Superior temporal gyrus (tissue), 1 donor: ENCODE measurements at regions not wholly inside any gene's neighbourhood (a gene's known extent, or its start where the extent isn't known, plus 50 kb on each side); places are given as distances from the start of the nearest gene placed in this dataset.
"Not testable (repeated sequence)": the region's sequence is repeated elsewhere in the genome, so short reads cannot be mapped to it uniquely, and the experiment has no call there.

ENCODE experiments used
- DNase-seq: peaks from one replicate; pipeline ENCODE4 v3.0.0-alpha.2; 2016; ENCODE audit errors: extremely low spot score

- DNase-seq, result not testable (repeated sequence)
Observed at GRCh38 chr15:98088307-98088945, 127.9 kb downstream of the ARRDC4 start.

GRCh38 chr15:98089352-98089751 is 128.8 kb downstream of the ARRDC4 start:
- not testable (repeated sequence) for DNase-seq

DNA sequence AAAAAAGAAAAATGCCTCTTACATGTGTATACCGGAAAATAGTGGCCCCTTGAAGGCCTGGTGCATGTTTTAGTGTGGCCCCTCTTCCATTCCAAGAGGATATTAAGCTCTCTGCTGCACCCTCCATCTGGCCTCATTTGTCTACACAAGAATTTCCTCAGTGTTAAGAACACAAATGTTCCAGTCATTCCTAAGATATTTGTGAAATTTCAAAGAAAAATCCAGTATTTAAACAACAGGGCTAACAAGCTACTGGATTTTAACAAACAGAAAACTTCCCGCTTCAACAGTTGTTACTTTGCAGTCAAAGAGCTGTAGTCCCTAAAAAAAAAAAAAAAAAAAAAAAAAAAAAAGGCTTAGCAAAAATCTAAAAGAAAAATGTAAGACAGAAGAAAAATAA is 137.5 kb downstream of the ARRDC4 start:
- DNase-seq, result not testable (repeated sequence)

GRCh38 chr15:98100606-98101005 is 140.1 kb downstream of the ARRDC4 start:
- not testable (repeated sequence) for DNase-seq

DNA sequence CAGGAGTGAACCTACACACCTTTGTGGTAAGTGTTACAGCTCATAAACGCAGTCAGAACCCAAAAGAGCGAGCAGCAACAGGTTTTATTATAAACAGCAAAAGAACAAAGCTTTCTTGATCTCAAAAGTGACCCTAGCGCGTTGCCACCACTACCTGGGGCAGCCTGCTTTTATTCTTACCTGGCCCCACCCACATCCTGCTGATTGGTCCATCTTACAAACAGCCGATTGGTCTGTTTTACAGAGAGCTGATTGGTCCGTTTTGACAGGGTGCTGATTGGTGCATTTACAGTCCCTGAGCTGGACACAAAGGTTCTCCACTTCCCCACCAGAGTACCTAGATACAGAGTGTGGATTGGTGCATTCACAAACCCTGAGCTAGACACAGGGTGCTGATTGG is 143.1 kb downstream of the ARRDC4 start:
- no peak for DNase-seq

GRCh38 chr15:98104386-98105151 is 144.1 kb downstream of the ARRDC4 start:
- not testable (repeated sequence) for DNase-seq

- not testable (repeated sequence) for DNase-seq
Observed at GRCh38 chr15:98106615-98107194, 146.2 kb downstream of the ARRDC4 start.

GRCh38 chr15:98111806-98112205 is 151.3 kb downstream of the ARRDC4 start:
- DNase-seq, result no peak

DNA sequence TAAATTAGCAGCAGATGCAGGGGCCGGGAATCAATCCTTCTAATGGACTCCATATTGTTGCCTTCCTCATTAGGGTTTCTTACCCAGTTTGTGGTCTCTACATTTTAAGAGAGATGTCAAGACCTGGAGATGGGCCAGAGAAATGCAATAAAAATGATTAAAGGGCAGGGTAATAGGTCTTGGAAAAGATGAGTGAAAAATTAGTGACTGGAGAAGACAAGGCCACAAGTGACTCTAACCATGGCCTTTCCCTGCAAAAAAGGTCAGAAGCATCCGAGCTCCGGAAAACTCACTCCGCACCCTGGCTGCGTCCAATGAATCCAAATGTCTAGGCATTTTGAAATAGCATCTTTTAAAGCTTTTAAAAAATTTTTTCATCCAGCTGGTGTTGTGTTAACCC is 152.8 kb downstream of the ARRDC4 start:
- DNase-seq, result no peak

DNA sequence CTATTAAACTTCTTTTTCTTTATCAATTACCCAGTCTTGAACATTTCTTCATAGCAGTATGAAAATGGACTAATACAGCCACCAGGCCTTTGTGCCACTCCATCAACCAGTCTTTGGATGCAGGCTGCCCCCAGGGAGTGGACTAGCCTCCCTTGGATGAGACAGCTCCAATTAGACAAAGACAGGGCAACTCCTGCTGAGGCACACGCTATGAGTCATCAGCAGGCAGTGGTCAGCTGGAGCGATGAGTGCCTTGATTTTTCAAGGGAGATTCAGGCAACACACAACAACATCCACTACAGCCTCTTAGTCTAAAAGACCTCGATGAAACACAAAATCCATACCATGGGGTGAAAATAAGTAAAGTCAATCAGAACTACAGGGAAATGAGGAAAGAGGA is 160.1 kb downstream of the ARRDC4 start:
- DNase-seq, result no peak

- no peak for DNase-seq
Observed at GRCh38 chr15:98121536-98121935, 161.0 kb downstream of the ARRDC4 start.

DNA sequence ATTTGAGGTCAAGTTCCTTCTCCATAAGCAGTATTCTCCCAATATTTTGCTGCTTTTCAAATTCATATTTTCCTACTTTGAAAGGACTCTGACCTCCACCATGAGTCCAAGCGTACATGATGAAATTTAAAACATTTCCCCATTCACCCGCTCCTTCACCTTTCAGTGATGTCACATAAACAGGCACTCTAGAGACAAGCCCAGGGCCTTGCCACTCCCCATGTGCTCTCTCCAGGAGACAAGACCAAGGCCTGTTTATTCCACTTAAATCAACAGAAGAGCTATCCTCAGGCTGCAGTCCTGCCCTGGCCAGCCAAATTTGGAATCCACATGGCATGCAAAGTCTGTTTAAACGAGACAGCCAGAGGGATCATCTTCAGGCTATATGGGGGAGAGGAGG is 161.5 kb downstream of the ARRDC4 start:
- no peak for DNase-seq

- DNase-seq, result no peak
Observed at GRCh38 chr15:98123297-98123696, 162.8 kb downstream of the ARRDC4 start.

DNA sequence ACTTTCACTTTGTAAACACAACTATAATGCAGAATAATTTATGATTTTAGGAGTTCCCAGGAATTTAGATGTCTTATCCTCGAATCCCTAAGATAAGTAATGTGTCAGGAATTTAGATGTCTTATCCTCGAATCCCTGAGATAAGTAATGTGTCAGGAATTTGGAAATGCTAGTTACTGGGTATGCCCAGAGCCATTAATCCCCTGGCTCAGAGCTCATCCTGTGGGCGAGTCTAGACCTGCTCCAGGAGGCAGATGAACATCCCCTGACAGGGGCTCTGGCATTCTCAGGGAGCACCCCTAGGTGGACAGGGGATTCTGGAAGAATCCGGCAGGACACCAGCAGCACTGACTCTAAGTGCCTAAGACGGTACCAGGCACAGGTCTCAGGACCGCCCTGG is 163.3 kb downstream of the ARRDC4 start:
- no peak for DNase-seq

DNA sequence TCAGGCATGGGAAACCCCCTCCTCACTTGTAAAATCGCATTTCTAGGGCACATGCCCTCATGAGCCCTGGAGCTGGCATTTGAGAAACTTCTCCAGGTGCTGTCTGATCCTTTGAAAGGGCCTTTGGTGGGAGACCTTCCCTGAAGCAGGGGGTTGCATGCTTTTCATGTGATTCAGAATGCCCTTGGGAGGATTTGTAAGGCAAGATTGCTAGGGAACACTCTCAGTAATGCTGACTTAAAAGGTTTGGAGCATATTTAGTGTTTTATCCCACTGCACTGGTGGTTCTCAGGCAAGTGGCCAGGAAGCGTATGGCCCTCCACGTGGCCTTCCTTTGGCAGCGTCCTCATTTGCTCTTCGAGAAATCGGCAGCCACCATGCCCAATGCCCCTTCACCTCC is 164.1 kb downstream of the ARRDC4 start:
- no peak for DNase-seq

- no peak for DNase-seq
Observed at GRCh38 chr15:98126326-98127085, 166.0 kb downstream of the ARRDC4 start.

DNA sequence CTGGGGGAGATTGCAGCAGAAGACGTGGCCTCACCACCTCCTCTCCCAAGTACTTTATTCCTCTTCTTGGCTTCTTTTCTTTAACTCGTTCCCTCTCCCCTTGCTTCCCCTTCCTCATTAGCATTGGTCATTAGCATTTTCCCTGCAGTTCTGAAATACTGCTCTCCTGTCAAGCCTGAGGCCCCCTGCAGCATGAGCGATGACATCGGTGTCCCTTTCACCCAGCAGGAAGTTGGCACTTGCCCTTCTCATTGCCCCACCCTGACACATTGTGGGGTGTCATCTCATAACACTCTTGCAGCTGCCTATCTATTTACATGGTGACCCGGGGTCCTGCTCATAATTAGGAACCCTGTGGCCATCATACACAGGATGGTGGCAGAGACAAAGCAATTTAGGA is 167.1 kb downstream of the ARRDC4 start:
- DNase-seq, result no peak

- DNase-seq, result no peak
Observed at GRCh38 chr15:98131924-98132323, 171.4 kb downstream of the ARRDC4 start.

- DNase-seq, result no peak
Observed at GRCh38 chr15:98134905-98135304, 174.4 kb downstream of the ARRDC4 start.

GRCh38 chr15:98138910-98139309 is 178.4 kb downstream of the ARRDC4 start:
- no peak for DNase-seq

DNA sequence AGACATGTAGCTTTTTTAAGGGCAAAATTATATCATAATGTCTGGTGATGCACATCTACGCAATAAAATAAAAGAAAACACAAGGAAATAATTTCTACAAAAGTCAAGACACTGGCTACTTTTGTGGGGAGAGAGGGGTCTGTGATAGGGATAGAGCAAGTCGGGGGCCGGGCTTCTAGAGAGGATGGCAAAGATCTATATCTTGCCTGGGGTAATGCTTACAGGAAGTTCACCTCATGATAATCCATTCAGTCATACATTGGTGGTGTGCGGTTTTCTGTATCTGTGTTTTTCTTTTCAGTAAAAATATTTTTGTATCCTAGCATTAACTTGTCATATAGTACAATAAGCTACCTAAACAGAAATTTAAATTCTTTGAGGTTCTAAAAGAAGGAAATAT is 178.8 kb downstream of the ARRDC4 start:
- no peak for DNase-seq

DNA sequence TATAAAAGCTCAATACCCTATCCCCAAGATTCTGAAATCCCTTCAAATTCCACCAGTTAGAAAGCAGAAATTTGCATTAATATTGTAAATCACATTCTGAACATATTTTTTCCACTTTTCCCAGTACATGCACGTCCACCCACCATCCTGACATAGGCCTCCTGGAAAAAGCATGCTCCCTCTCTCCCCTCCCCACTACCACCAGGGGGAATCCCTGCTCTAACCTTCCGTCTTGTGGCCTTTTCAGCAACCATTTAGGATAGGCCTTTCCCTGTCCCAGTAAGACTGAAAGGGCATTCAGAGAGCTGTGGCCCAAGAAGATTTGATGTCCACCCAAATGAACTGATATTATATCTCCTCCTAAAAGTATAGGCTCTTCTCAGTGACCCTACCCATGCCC is 182.1 kb downstream of the ARRDC4 start:
- DNase-seq, result no peak
